GM12874 (cell line): ENCODE measurements at regions not wholly inside any gene's neighbourhood (a gene's known extent, or its start where the extent isn't known, plus 50 kb on each side); places are given as distances from the start of the nearest gene placed in this dataset.

Source experiments
- CTCF ChIP-seq: IDR thresholded peaks from 2 replicates; pipeline ENCODE4 v1.5.1; 2011; ENCODE audit warnings: low read depth, mild to moderate bottlenecking, control low read depth, low read length, moderate library complexity; ENCODE audit not compliant: insufficient read depth

DNA sequence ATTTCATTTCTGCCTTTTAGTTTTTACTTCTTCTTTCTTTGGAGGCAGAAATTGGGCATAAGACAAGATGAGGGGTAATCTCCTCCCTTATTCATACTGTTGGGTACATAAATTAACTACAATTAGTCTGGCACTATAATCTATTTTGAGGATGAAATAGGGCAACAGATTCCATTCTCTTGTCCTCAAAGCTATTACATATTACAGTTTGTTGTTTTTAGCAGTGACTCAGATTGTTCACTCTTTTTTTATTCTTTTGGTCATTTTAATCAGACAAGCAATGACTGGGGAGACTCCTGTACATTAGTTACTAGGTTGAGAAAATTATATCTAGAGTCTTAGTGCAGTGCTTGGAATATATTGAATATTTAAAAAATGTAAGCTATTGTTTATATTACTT is 556.0 kb downstream of the OTOL1 start:
- no peak for TF ChIP-seq CTCF

- no peak for TF ChIP-seq CTCF
These were observed 576.1 kb downstream of the OTOL1 start for GRCh38 chr3:162072656-162073164.

GRCh38 chr3:162073422-162073975 is 576.9 kb downstream of the OTOL1 start:
- TF ChIP-seq CTCF, result no peak

GRCh38 chr3:162077108-162077507 is 580.5 kb downstream of the OTOL1 start:
- TF ChIP-seq CTCF, result no peak

DNA sequence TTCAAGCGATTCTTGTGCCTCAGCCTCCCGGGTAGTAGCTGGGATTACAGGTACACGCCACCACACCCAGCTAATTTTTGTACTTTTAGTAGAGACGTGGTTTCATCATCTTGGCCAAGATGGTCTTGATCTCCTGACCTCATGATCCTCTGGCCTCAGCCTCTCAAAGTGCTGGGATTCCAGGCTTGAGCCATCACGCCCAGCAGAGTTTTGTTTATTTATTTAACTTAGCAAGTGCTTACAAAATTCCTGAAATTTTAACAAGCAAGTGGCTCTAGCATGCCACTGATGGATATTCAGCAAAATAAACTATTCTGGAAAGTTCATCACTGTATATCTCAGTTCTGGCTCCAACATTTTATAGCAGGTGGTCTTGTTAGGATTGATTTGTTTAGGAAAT is 585.9 kb downstream of the OTOL1 start:
- no peak for TF ChIP-seq CTCF

GRCh38 chr3:162087361-162087760 is 590.8 kb downstream of the OTOL1 start:
- TF ChIP-seq CTCF, result no peak

DNA sequence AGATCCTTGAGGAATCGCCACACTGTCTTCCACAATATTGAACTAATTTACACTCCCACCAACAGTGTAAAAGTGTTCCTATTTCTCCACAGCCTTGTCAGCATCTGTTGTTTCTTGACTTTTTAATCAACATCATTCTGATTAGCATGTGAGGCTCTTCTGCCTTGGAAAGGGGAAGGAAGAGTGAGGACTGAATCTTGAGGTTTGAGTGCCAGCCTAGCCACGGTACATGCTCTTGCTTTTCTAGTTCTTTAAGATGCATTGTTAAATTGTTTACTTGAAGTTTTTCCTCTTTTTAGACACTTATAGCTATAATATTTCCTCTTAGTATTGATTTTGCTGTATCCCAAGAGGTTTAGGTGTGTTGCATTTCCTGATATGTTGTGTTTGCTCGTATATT is 596.1 kb downstream of the OTOL1 start:
- TF ChIP-seq CTCF, result no peak
